Endothelial cell (in vitro differentiated cells): ENCODE measurements at regions not wholly inside any gene's neighbourhood (a gene's known extent, or its start where the extent isn't known, plus 50 kb on each side); places are given as distances from the start of the nearest gene placed in this dataset.
"Not testable (repeated sequence)": the region's sequence is repeated elsewhere in the genome, so short reads cannot be mapped to it uniquely, and the experiment has no call there.

Experiments
- DNase-seq: peaks from one replicate; pipeline ENCODE4 v3.0.0; 2021; ENCODE audit warnings: low spot score
- H3K27ac Mint-ChIP-seq: one replicate; pipeline ENCODE4 v1.8.0; 2021; ENCODE audit warnings: mixed read lengths, inconsistent platforms; ENCODE audit not compliant: unreplicated experiment
- H3K27me3 Mint-ChIP-seq: one replicate; pipeline ENCODE4 v1.8.0; 2021; ENCODE audit warnings: mild to moderate bottlenecking, moderate library complexity, mixed read lengths, inconsistent platforms; ENCODE audit not compliant: unreplicated experiment
- H3K36me3 Mint-ChIP-seq: one replicate; pipeline ENCODE4 v1.8.0; 2021; ENCODE audit warnings: mild to moderate bottlenecking, low read depth, mixed read lengths, inconsistent platforms; ENCODE audit not compliant: unreplicated experiment
- H3K4me1 Mint-ChIP-seq: one replicate; pipeline ENCODE4 v1.8.0; 2021; ENCODE audit warnings: mild to moderate bottlenecking, mixed read lengths, inconsistent platforms; ENCODE audit not compliant: unreplicated experiment
- H3K4me3 Mint-ChIP-seq: one replicate; pipeline ENCODE4 v1.8.0; 2021; ENCODE audit warnings: mild to moderate bottlenecking, mixed read lengths, inconsistent platforms; ENCODE audit not compliant: unreplicated experiment
- H3K9me3 Mint-ChIP-seq: one replicate; pipeline ENCODE4 v1.8.0; 2021; ENCODE audit warnings: mixed read lengths, inconsistent platforms; ENCODE audit not compliant: unreplicated experiment
- CTCF ChIP-seq: fragments of 200-600 bp; sonication (generic); IDR thresholded peaks from one replicate; pipeline ENCODE4 v1.5.0; 2021; ENCODE audit warnings: antibody characterized with exemption; ENCODE audit not compliant: unreplicated experiment

- no peak for DNase-seq
- Mint-ChIP-seq H3K27ac (no peak overlapping the region), H3K4me3 (no peak overlapping the region), H3K27me3 (peaks cover 4% of the 10 kb centered on the region), H3K4me1 (no peaks in the 10 kb centered on the region), H3K36me3 (peaks cover 4% of the 10 kb centered on the region), H3K9me3 (peaks cover 5% of the 10 kb centered on the region)
- no peak for TF ChIP-seq CTCF
These were observed 214.8 kb downstream of the RERGL start for GRCh38 chr12:17875230-17875629.

GRCh38 chr12:17866802-17867201 lies 223.2 kb downstream of the RERGL start:
- no peak for DNase-seq
- Mint-ChIP-seq H3K36me3 (no peaks in the 10 kb centered on the region), H3K4me3 (no peak overlapping the region), H3K27ac (no peak overlapping the region), H3K9me3 (no peaks in the 10 kb centered on the region), H3K4me1 (no peaks in the 10 kb centered on the region), H3K27me3 (peaks cover 3% of the 10 kb centered on the region)
- no peak for TF ChIP-seq CTCF

GRCh38 chr12:17855548-17855947 lies 234.4 kb downstream of the RERGL start:
- H3K4me3 Mint-ChIP-seq, H3K4me1 Mint-ChIP-seq, H3K27me3 Mint-ChIP-seq: not testable (repeated sequence)

GRCh38 chr12:17853054-17853453 lies 236.9 kb downstream of the RERGL start:
- Mint-ChIP-seq H3K27me3 (no peaks in the 10 kb centered on the region), H3K4me3 (no peak overlapping the region), H3K27ac (no peak overlapping the region), H3K4me1 (no peaks in the 10 kb centered on the region), H3K9me3 (no peaks in the 10 kb centered on the region), H3K36me3 (no peaks in the 10 kb centered on the region)
- no peak for DNase-seq
- no peak for TF ChIP-seq CTCF

More at GRCh38 chr12:17855548-17855947, 234.4 kb downstream of the RERGL start:
- not testable (repeated sequence) for DNase-seq, H3K36me3 Mint-ChIP-seq, H3K9me3 Mint-ChIP-seq, H3K27ac Mint-ChIP-seq

- H3K27ac Mint-ChIP-seq: no peak overlapping the region
- H3K9me3 Mint-ChIP-seq: no peaks in the 10 kb centered on the region
- no peak for DNase-seq
- no peak overlapping the region for H3K4me3 Mint-ChIP-seq
- no peaks in the 10 kb centered on the region for H3K4me1 Mint-ChIP-seq
- no peak for TF ChIP-seq CTCF
- H3K36me3 Mint-ChIP-seq: no peaks in the 10 kb centered on the region
- H3K27me3 Mint-ChIP-seq: no peaks in the 10 kb centered on the region
These were observed 248.5 kb downstream of the RERGL start for GRCh38 chr12:17841496-17841895.

- Mint-ChIP-seq H3K4me3 (no peak overlapping the region), H3K9me3 (no peaks in the 10 kb centered on the region), H3K4me1 (no peaks in the 10 kb centered on the region), H3K27me3 (no peaks in the 10 kb centered on the region), H3K36me3 (no peaks in the 10 kb centered on the region), H3K27ac (no peak overlapping the region)
- no peak for TF ChIP-seq CTCF
- no peak for DNase-seq
These were observed 260.2 kb downstream of the RERGL start for GRCh38 chr12:17829813-17830212.
